Panc1 (cell line): ENCODE measurements at regions not wholly inside any gene's neighbourhood (a gene's known extent, or its start where the extent isn't known, plus 50 kb on each side); places are given as distances from the start of the nearest gene placed in this dataset.

Source experiments
- ATAC-seq: fragments of 200-7000 bp; cut with Tn5 transposase; 2 replicates; pipeline ENCODE4 v1.9.1; 2020; ENCODE audit warnings: mild to moderate bottlenecking, moderate library complexity
- BruUV-seq: library from RNA; stranded (reverse); fragments of 400-500 nt; replicated peaks from 2 replicates; lab custom pipeline; 2021; lab: Mats Ljungman, UMichigan
- CTCF ChIA-PET: fragments of 300-600 bp; sonication (Branson Sonifier 250); formaldehyde crosslinking; loops from one replicate; lab custom pipeline; 2022; ENCODE audit warnings: antibody characterized with exemption; lab: Charles Lee
- POLR2A ChIA-PET: fragments of 300-600 bp; sonication (Branson Sonifier 250); formaldehyde crosslinking; loops from one replicate; lab custom pipeline; 2022; ENCODE audit warnings: antibody characterized with exemption; lab: Charles Lee
- DNase-seq: peaks from one replicate; pipeline ENCODE4 v3.0.0-alpha.2; 2010; ENCODE audit warnings: low read depth, low spot score
- H3K27ac ChIP-seq: 2 replicates; pipeline ENCODE4 v1.5.1; 2011; ENCODE audit warnings: mild to moderate bottlenecking, low read length, inconsistent platforms
- H3K27me3 ChIP-seq: fragments of 200-500 bp; sonication (Bioruptor generic); 2 replicates; pipeline ENCODE4 v1.6.0; 2014; ENCODE audit warnings: low read length, inconsistent platforms; ENCODE audit not compliant: control insufficient read depth, insufficient read depth
- H3K36me3 ChIP-seq: fragments of 200-500 bp; sonication (Bioruptor generic); 2 replicates; pipeline ENCODE4 v1.5.1; 2014; ENCODE audit warnings: inconsistent platforms, mild to moderate bottlenecking, low read length, moderate library complexity; ENCODE audit not compliant: control insufficient read depth, insufficient read depth
- H3K4me1 ChIP-seq: 2 replicates; pipeline ENCODE4 v1.5.1; 2011; ENCODE audit warnings: inconsistent platforms, mild to moderate bottlenecking, low read length, moderate library complexity; ENCODE audit not compliant: control insufficient read depth, insufficient read depth
- H3K4me3 ChIP-seq, 2 experiments: 2 replicates each; pipeline ENCODE4 v1.5.1; 2011 to 2012; ENCODE audit warnings: low read depth in 2 of 2, low read length in 2 of 2, mild to moderate bottlenecking in 2 of 2, inconsistent platforms in 1 of 2, moderate library complexity in 1 of 2
- H3K9me3 ChIP-seq: fragments of 200-500 bp; sonication (Bioruptor generic); 2 replicates; pipeline ENCODE4 v1.5.1; 2014; ENCODE audit warnings: low read depth, mild to moderate bottlenecking, inconsistent platforms, low read length, moderate library complexity; ENCODE audit not compliant: control insufficient read depth, insufficient read depth
- POLR2AphosphoS5 ChIP-seq: IDR thresholded peaks from 2 replicates; pipeline ENCODE4 v1.6.1; 2012; ENCODE audit warnings: mild to moderate bottlenecking, low read depth, low read length, moderate library complexity
- SIN3A ChIP-seq: IDR thresholded peaks from 2 replicates; pipeline ENCODE4 v1.6.1; 2012; ENCODE audit warnings: low read depth, mild to moderate bottlenecking, low read length, moderate library complexity, borderline replicate concordance; ENCODE audit not compliant: insufficient read depth
- TCF7L2 ChIP-seq: IDR thresholded peaks from 2 replicates; pipeline ENCODE4 v1.6.1; 2011; ENCODE audit warnings: mild to moderate bottlenecking, low read depth, low read length, inconsistent platforms
- in situ Hi-C: cut with HindIII; loops from 2 replicates; pipeline ENCODE4 v1.10.0; 2016; ENCODE audit warnings: low sequenced_read_pairs, low pct_unique_long_range_greater_than_20kb
- intact Hi-C: fragments of 100-400 bp; cut with micrococcal nuclease; formaldehyde crosslinking; loops from one replicate; pipeline ENCODE4 v1.10.0; 2022; ENCODE audit not compliant: unreplicated experiment
- TF ChIP-seq, protein P1 (sequence below), 2 experiments: IDR thresholded peaks; 2 replicates each; pipeline ENCODE4 v1.6.1; 2011 to 2012; ENCODE audit warnings: low read depth in 2 of 2, control low read depth in 1 of 2, low read length in 1 of 2, mild to moderate bottlenecking in 1 of 2, moderate library complexity in 1 of 2; ENCODE audit not compliant: insufficient read depth in 1 of 2
- TF ChIP-seq, protein P2 (sequence below): fragments of 450-650 bp; IDR thresholded peaks from 2 replicates; pipeline ENCODE4 v1.5.1; 2017; ENCODE audit warnings: mild to moderate bottlenecking

DNA sequence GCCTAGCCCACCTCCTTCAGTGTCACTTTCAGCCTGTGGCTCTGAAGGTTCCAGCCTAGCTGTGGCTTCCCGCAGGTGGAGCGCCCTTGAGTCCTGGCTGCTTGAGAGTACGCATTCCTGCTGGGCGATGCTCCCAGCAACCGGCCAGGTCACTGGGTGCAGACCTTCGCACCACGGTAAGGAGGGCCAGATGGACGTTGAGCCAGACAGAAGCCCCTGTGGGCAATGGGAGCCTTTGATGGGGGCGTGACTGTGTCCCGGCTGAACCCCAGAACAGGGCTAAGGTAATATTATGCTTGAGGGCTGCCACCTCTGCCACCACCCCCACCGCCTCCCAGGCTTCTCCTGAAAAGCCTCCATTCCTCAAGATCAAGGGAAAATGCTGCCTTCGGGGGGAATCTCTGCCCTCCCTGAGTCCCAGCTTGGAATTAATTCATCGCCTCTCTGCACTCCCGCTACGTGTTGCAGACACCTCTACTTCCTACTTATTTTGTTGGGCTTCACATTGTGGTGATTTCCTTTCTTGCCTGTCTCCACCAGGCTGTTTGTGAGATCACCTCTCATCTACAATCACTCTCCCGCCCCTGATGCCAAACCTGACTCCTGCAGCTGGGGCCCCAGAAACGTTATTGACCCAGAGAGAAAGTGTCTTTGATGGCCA lies 144.9 kb upstream of the NECTIN1 start:
- Histone ChIP-seq H3K27me3 (peaks cover 26% of the 10 kb centered on the region), H3K4me3 (no peak overlapping the region), H3K4me1 (no peaks in the 10 kb centered on the region), H3K27ac (no peak overlapping the region), H3K9me3 (no peaks in the 10 kb centered on the region), H3K36me3 (no peaks in the 10 kb centered on the region)
- no TSS peak for BruUV-seq
- ChIA-PET CTCF (no interaction called here), POLR2A (no interaction called here)
- in situ Hi-C loops, result no loop called here
- intact Hi-C loops, result no loop called here
- DNase-seq, result no peak
- no peak for ATAC-seq
- TF ChIP-seq TCF7L2 (no peak), POLR2AphosphoS5 (no peak), SIN3A (no peak)
- TF ChIP-seq, protein P1, sequence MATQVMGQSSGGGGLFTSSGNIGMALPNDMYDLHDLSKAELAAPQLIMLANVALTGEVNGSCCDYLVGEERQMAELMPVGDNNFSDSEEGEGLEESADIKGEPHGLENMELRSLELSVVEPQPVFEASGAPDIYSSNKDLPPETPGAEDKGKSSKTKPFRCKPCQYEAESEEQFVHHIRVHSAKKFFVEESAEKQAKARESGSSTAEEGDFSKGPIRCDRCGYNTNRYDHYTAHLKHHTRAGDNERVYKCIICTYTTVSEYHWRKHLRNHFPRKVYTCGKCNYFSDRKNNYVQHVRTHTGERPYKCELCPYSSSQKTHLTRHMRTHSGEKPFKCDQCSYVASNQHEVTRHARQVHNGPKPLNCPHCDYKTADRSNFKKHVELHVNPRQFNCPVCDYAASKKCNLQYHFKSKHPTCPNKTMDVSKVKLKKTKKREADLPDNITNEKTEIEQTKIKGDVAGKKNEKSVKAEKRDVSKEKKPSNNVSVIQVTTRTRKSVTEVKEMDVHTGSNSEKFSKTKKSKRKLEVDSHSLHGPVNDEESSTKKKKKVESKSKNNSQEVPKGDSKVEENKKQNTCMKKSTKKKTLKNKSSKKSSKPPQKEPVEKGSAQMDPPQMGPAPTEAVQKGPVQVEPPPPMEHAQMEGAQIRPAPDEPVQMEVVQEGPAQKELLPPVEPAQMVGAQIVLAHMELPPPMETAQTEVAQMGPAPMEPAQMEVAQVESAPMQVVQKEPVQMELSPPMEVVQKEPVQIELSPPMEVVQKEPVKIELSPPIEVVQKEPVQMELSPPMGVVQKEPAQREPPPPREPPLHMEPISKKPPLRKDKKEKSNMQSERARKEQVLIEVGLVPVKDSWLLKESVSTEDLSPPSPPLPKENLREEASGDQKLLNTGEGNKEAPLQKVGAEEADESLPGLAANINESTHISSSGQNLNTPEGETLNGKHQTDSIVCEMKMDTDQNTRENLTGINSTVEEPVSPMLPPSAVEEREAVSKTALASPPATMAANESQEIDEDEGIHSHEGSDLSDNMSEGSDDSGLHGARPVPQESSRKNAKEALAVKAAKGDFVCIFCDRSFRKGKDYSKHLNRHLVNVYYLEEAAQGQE (IDR thresholded peaks at IDR 0.05; ENCODE audit: insufficient read depth in 1 of 2, low read depth in 2 of 2, low read length in 1 of 2), result no peak
- TF ChIP-seq, protein P2, sequence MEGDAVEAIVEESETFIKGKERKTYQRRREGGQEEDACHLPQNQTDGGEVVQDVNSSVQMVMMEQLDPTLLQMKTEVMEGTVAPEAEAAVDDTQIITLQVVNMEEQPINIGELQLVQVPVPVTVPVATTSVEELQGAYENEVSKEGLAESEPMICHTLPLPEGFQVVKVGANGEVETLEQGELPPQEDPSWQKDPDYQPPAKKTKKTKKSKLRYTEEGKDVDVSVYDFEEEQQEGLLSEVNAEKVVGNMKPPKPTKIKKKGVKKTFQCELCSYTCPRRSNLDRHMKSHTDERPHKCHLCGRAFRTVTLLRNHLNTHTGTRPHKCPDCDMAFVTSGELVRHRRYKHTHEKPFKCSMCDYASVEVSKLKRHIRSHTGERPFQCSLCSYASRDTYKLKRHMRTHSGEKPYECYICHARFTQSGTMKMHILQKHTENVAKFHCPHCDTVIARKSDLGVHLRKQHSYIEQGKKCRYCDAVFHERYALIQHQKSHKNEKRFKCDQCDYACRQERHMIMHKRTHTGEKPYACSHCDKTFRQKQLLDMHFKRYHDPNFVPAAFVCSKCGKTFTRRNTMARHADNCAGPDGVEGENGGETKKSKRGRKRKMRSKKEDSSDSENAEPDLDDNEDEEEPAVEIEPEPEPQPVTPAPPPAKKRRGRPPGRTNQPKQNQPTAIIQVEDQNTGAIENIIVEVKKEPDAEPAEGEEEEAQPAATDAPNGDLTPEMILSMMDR, result no peak

DNA sequence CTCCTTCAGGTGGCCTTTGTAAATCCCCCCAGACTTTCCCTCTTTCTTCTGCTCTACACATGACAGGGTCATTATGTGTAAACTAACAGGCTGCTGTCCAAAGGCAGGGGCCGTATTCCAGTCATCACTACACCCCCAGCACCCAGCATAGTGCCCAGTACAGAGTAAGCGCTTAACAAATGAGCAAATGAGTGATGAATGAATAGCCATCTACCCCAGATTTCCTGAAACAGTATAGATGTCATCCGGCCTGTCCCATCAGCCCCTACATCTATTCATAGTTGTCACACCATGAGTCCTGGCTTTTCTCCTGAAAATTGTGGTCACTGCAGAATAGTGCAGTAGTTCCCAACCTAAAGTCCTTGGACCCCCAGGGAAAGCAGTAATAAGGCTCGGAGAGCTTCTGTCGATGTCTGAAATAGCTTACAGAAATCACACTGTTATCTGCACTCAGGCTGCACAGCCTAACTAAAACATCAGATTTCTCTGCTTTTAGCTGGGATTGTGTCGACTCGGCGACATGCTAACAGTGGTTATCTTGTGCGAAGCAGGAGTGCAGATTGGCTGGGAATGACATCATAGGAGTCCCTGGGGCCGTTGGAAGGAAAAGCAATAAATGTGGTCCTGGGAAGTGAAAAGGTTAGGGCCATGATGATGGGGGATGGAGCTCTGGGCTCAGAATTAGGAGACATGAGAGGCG lies 143.8 kb upstream of the NECTIN1 start:
- TF ChIP-seq, protein P2, result no peak
- TF ChIP-seq TCF7L2 (no peak), POLR2AphosphoS5 (no peak), SIN3A (no peak)
- TF ChIP-seq, protein P1 (IDR thresholded peaks at IDR 0.05; ENCODE audit: insufficient read depth in 1 of 2, low read depth in 2 of 2, low read length in 1 of 2), result no peak
- no peak for DNase-seq
- in situ Hi-C loops, result no loop called here
- no peaks in the 10 kb centered on the region for H3K9me3 ChIP-seq
- CTCF ChIA-PET, result no interaction called here
- peaks cover 28% of the 10 kb centered on the region for H3K27me3 ChIP-seq
- H3K4me3 ChIP-seq, result no peak overlapping the region
- ATAC-seq, result no peak
- no peaks in the 10 kb centered on the region for H3K36me3 ChIP-seq
- H3K4me1 ChIP-seq, result no peaks in the 10 kb centered on the region
- POLR2A ChIA-PET, result no interaction called here
- H3K27ac ChIP-seq, result no peak overlapping the region
- no TSS peak for BruUV-seq
- intact Hi-C loops, result no loop called here
